Fibroblast of the conjunctiva (primary cell): ENCODE measurements at regions not wholly inside any gene's neighbourhood (a gene's known extent, or its start where the extent isn't known, plus 50 kb on each side); places are given as distances from the start of the nearest gene placed in this dataset.

Experiments
- DNase-seq: peaks from one replicate; pipeline ENCODE4 v3.0.0-alpha.2; 2010; ENCODE audit warnings: low read depth

- DNase-seq: no peak
These were observed 156.6 kb upstream of the ALCAM start for GRCh38 chr3:105210141-105210540.

GRCh38 chr3:105214590-105214989 is 152.1 kb upstream of the ALCAM start:
- DNase-seq: no peak

GRCh38 chr3:105222568-105223093 is 144.1 kb upstream of the ALCAM start:
- no peak for DNase-seq

GRCh38 chr3:105223815-105224214 is 142.9 kb upstream of the ALCAM start:
- no peak for DNase-seq

GRCh38 chr3:105228696-105229095 is 138.0 kb upstream of the ALCAM start:
- no peak for DNase-seq

GRCh38 chr3:105232553-105232952 is 134.2 kb upstream of the ALCAM start:
- DNase-seq: no peak

GRCh38 chr3:105233010-105233409 is 133.7 kb upstream of the ALCAM start:
- no peak for DNase-seq

GRCh38 chr3:105235221-105235620 is 131.5 kb upstream of the ALCAM start:
- no peak for DNase-seq

- no peak for DNase-seq
These were observed 130.9 kb upstream of the ALCAM start for GRCh38 chr3:105235785-105236184.

- no peak for DNase-seq
These were observed 128.3 kb upstream of the ALCAM start for GRCh38 chr3:105238367-105238766.

GRCh38 chr3:105243076-105243475 is 123.6 kb upstream of the ALCAM start:
- no peak for DNase-seq

GRCh38 chr3:105246536-105246935 is 120.2 kb upstream of the ALCAM start:
- no peak for DNase-seq

- no peak for DNase-seq
These were observed 113.5 kb upstream of the ALCAM start for GRCh38 chr3:105253225-105253624.

- no peak for DNase-seq
These were observed 112.6 kb upstream of the ALCAM start for GRCh38 chr3:105254154-105254553.

- no peak for DNase-seq
These were observed 111.4 kb upstream of the ALCAM start for GRCh38 chr3:105255350-105255749.

- no peak for DNase-seq
These were observed 107.2 kb upstream of the ALCAM start for GRCh38 chr3:105259496-105259895.

GRCh38 chr3:105260385-105260784 is 106.3 kb upstream of the ALCAM start:
- DNase-seq: no peak

GRCh38 chr3:105274536-105274935 is 92.2 kb upstream of the ALCAM start:
- DNase-seq: no peak

GRCh38 chr3:105274958-105275357 is 91.8 kb upstream of the ALCAM start:
- DNase-seq: peak; percentile 32

- DNase-seq: no peak
These were observed 89.1 kb upstream of the ALCAM start for GRCh38 chr3:105277656-105278055.

- no peak for DNase-seq
These were observed 88.0 kb upstream of the ALCAM start for GRCh38 chr3:105278688-105279087.

GRCh38 chr3:105281989-105282388 is 84.7 kb upstream of the ALCAM start:
- DNase-seq: no peak

- no peak for DNase-seq
These were observed 81.8 kb upstream of the ALCAM start for GRCh38 chr3:105284876-105285275.

GRCh38 chr3:105285653-105286241 is 81.0 kb upstream of the ALCAM start:
- no peak for DNase-seq
